GM23338 (cell line): ENCODE measurements at regions not wholly inside any gene's neighbourhood (a gene's known extent, or its start where the extent isn't known, plus 50 kb on each side); places are given as distances from the start of the nearest gene placed in this dataset.
"Not testable (repeated sequence)": the region's sequence is repeated elsewhere in the genome, so short reads cannot be mapped to it uniquely, and the experiment has no call there.

Source experiments
- ATAC-seq: fragments of 200-7000 bp; cut with Tn5 transposase; 3 replicates; pipeline ENCODE4 v1.9.1; 2020
- DNase-seq: peaks from one replicate; pipeline ENCODE4 v3.0.0-alpha.2; 2015; ENCODE audit warnings: low spot score
- H2AFZ ChIP-seq: fragments of 200-600 bp; sonication (generic); 2 replicates; pipeline ENCODE4 v1.8.0; 2016; ENCODE audit warnings: antibody characterized with exemption, mild to moderate bottlenecking, moderate library complexity
- H3F3A ChIP-seq: fragments of 200-600 bp; sonication (generic); replicated peaks from 2 replicates; pipeline ENCODE4 v1.8.0; 2017; ENCODE audit warnings: antibody characterized with exemption, mixed run types, low read depth
- H3K27ac ChIP-seq: fragments of 200-600 bp; sonication (generic); 2 replicates; pipeline ENCODE4 v1.6.1; 2016; ENCODE audit warnings: low read depth
- H3K27me3 ChIP-seq: fragments of 200-600 bp; sonication (generic); 2 replicates; pipeline ENCODE4 v1.8.0; 2016; ENCODE audit warnings: mild to moderate bottlenecking, mixed run types, moderate library complexity; ENCODE audit not compliant: insufficient read depth
- H3K36me3 ChIP-seq: fragments of 200-600 bp; sonication (generic); 2 replicates; pipeline ENCODE4 v1.8.0; 2016; ENCODE audit warnings: mild to moderate bottlenecking; ENCODE audit not compliant: insufficient read depth
- H3K4me1 ChIP-seq: fragments of 200-600 bp; sonication (generic); 2 replicates; pipeline ENCODE4 v1.8.0; 2016; ENCODE audit warnings: mild to moderate bottlenecking, moderate library complexity; ENCODE audit not compliant: insufficient read depth
- H3K4me2 ChIP-seq: fragments of 200-600 bp; sonication (generic); 2 replicates; pipeline ENCODE4 v1.7.1; 2017; ENCODE audit warnings: mixed run types
- H3K4me3 ChIP-seq: fragments of 200-600 bp; sonication (generic); 2 replicates; pipeline ENCODE4 v1.6.1; 2016; ENCODE audit warnings: mixed run types
- H3K79me2 ChIP-seq: fragments of 200-600 bp; sonication (generic); replicated peaks from 2 replicates; pipeline ENCODE4 v1.8.0; 2017; ENCODE audit warnings: mild to moderate bottlenecking; ENCODE audit not compliant: insufficient read depth
- H3K9me2 ChIP-seq: fragments of 200-600 bp; sonication (generic); 2 replicates; pipeline ENCODE4 v1.8.0; 2017; ENCODE audit not compliant: insufficient read depth
- H4K20me1 ChIP-seq: fragments of 200-600 bp; sonication (generic); replicated peaks from 2 replicates; pipeline ENCODE4 v1.8.0; 2017; ENCODE audit warnings: mild to moderate bottlenecking; ENCODE audit not compliant: insufficient read depth
- H3K27ac Mint-ChIP-seq: 2 replicates; pipeline ENCODE4 v1.8.0; 2020; ENCODE audit warnings: inconsistent platforms, mild to moderate bottlenecking, moderate library complexity, mixed read lengths
- H3K27me3 Mint-ChIP-seq: 3 replicates; pipeline ENCODE4 v1.8.0; 2022; ENCODE audit warnings: low read depth, mild to moderate bottlenecking, moderate library complexity, mixed read lengths, inconsistent platforms; ENCODE audit not compliant: insufficient read depth, poor library complexity
- H3K36me3 Mint-ChIP-seq: 3 replicates; pipeline ENCODE4 v1.8.0; 2021; ENCODE audit warnings: low read depth, mild to moderate bottlenecking, inconsistent platforms, moderate library complexity, mixed read lengths
- H3K4me1 Mint-ChIP-seq: 3 replicates; pipeline ENCODE4 v1.8.0; 2020; ENCODE audit warnings: mild to moderate bottlenecking, inconsistent platforms, mixed read lengths
- H3K4me3 Mint-ChIP-seq: 3 replicates; pipeline ENCODE4 v1.8.0; 2021; ENCODE audit warnings: moderate library complexity, mild to moderate bottlenecking, inconsistent platforms, mixed read lengths
- H3K9me3 Mint-ChIP-seq: 3 replicates; pipeline ENCODE4 v1.8.0; 2020; ENCODE audit warnings: moderate library complexity, mild to moderate bottlenecking, inconsistent platforms, mixed read lengths
- TF ChIP-seq, protein P1 (sequence below), 2 experiments: fragments of 200-600 bp in 1 of 2; sonication (generic) in 1 of 2; conservative IDR thresholded peaks; 2 replicates each; pipeline versions ENCODE4 v1.5.1 to v1.6.1; 2016 to 2017; ENCODE audit warnings: antibody characterized with exemption in 2 of 2, low read depth in 2 of 2, mild to moderate bottlenecking in 2 of 2, moderate library complexity in 1 of 2

DNA sequence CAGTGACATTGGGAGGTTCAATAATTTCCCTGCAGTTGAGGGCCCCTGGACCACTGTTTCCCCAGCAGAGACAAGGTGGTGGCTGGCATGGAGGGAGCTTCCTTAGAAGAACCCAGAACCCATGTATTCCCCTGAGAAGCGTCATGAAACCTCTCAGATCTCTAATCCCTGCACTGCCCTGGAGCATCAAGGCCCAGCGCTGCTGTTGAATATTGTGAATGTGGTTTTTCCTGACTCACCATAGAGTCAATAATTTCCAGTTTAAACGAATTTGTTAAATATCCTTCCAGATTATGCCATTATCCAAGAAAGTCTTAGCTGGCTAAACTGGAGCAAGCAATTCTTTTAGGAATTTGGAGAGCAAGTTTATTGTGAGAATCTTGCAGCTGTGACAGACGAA lies 333.5 kb downstream of the CACNA1B start:
- H3K79me2 ChIP-seq, DNase-seq, H3K4me3 ChIP-seq, H3K4me2 ChIP-seq, H3K36me3 ChIP-seq, H3K27me3 Mint-ChIP-seq, H3K27me3 ChIP-seq, H3K4me1 ChIP-seq, H3K4me1 Mint-ChIP-seq, H3K27ac Mint-ChIP-seq, H4K20me1 ChIP-seq, H3K9me2 ChIP-seq, H2AFZ ChIP-seq, H3K4me3 Mint-ChIP-seq, H3K9me3 Mint-ChIP-seq, H3F3A ChIP-seq, H3K36me3 Mint-ChIP-seq, ATAC-seq, H3K27ac ChIP-seq: not testable (repeated sequence)

DNA sequence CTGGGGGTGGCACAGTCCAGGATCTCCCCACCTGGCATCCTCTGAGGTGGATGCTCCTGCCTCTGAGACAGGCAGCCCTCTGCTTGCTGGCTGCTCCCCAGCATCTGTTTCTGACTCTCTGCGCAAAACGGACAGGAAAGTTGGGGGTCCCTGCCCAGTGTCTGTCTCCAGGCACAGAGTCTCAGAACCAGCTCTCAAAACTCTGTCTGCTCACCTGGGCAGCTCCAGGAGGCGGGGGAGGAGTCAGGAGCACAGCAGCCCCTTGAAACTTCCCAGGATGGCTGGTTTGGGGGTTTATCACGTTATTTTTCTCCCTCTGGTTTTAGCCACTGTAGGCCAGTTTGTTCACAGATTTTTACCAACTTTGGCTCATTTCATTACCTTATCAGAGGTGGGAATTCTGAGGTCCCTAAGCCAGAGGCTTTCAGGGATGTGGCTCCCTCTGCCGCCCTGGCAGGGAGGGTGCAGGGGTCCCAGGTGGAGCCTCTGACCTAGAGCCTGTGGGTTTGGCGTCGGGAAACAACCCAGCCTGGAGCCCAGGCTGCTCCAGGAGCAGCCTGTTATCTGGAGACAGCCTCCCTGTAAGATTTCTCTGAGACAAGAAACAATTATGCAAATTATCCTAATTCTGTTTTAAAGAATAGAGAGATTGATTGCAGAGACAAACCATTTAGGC lies 334.1 kb downstream of the CACNA1B start:
- H3K36me3 ChIP-seq, H4K20me1 ChIP-seq, H3K4me3 ChIP-seq, H3K27me3 Mint-ChIP-seq, H3K27me3 ChIP-seq, H3K4me2 ChIP-seq, H3K79me2 ChIP-seq, H3K27ac ChIP-seq, H3K4me1 Mint-ChIP-seq, H3K9me2 ChIP-seq, H3K9me3 Mint-ChIP-seq, H3K4me3 Mint-ChIP-seq, H3K27ac Mint-ChIP-seq, H2AFZ ChIP-seq, H3F3A ChIP-seq, H3K4me1 ChIP-seq, H3K36me3 Mint-ChIP-seq: not testable (repeated sequence)
- TF ChIP-seq, protein P1, sequence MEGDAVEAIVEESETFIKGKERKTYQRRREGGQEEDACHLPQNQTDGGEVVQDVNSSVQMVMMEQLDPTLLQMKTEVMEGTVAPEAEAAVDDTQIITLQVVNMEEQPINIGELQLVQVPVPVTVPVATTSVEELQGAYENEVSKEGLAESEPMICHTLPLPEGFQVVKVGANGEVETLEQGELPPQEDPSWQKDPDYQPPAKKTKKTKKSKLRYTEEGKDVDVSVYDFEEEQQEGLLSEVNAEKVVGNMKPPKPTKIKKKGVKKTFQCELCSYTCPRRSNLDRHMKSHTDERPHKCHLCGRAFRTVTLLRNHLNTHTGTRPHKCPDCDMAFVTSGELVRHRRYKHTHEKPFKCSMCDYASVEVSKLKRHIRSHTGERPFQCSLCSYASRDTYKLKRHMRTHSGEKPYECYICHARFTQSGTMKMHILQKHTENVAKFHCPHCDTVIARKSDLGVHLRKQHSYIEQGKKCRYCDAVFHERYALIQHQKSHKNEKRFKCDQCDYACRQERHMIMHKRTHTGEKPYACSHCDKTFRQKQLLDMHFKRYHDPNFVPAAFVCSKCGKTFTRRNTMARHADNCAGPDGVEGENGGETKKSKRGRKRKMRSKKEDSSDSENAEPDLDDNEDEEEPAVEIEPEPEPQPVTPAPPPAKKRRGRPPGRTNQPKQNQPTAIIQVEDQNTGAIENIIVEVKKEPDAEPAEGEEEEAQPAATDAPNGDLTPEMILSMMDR (conservative IDR thresholded peaks at IDR 0.05; ENCODE audit: low read depth in 2 of 2): peak; percentile 64 to 77
- DNase-seq: peak; percentile 59
- peak; percentile 99 for ATAC-seq

DNA sequence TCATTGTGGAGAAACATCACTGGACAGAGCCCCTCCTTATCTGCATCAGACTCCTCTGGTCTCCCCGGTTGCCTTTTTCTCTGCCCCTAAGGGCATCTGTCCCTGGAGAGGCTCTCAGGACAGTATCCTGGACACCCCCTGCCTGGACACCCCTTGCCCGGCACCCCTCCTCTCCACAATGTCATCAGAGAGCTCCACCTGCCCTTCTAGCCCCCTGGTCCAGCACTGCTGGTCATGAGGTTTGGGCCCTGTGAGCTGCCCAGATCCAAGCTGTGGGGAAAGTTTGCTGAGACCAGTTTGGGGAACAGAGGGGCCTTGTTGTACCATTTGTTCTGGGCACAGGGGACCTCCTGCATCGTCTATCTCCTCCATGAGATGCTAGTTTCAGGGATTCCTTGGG lies 335.2 kb downstream of the CACNA1B start:
- H3K27ac Mint-ChIP-seq, H3K27me3 ChIP-seq, H3F3A ChIP-seq, H3K79me2 ChIP-seq, H4K20me1 ChIP-seq, H3K4me3 Mint-ChIP-seq, H3K9me2 ChIP-seq, ATAC-seq, H3K4me1 ChIP-seq, H3K36me3 ChIP-seq, H3K27me3 Mint-ChIP-seq, H3K4me3 ChIP-seq, H2AFZ ChIP-seq, H3K36me3 Mint-ChIP-seq, H3K4me2 ChIP-seq, H3K9me3 Mint-ChIP-seq, H3K27ac ChIP-seq, DNase-seq, H3K4me1 Mint-ChIP-seq: not testable (repeated sequence)

DNA sequence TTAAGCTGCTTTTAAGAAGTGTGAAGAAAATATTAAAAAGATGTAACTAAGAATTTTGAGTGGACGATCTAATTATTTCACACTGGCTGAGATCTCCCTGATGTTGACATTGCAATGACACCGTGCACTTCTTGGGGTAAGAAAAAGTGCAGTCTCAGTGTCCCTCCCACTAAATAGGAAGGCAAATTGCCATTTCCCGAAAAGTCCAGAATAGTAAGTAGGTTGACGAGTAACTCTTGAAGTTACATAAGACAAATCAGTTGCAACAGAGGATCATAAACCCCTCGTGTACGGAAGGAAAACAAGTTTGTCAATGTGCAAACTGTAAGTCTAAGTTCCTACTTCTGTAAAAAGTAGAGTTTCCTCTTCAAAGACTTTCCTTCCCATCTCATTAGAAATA lies 336.2 kb downstream of the CACNA1B start:
- not testable (repeated sequence) for H3K36me3 ChIP-seq, H3K79me2 ChIP-seq, H3K9me2 ChIP-seq, H4K20me1 ChIP-seq, H3K4me1 Mint-ChIP-seq, DNase-seq, H3K4me2 ChIP-seq, H3K4me1 ChIP-seq, H3K9me3 Mint-ChIP-seq, H3K4me3 Mint-ChIP-seq, H2AFZ ChIP-seq, ATAC-seq, H3K27me3 Mint-ChIP-seq, H3K27ac Mint-ChIP-seq, H3K4me3 ChIP-seq, H3F3A ChIP-seq, H3K27me3 ChIP-seq, H3K36me3 Mint-ChIP-seq, H3K27ac ChIP-seq

DNA sequence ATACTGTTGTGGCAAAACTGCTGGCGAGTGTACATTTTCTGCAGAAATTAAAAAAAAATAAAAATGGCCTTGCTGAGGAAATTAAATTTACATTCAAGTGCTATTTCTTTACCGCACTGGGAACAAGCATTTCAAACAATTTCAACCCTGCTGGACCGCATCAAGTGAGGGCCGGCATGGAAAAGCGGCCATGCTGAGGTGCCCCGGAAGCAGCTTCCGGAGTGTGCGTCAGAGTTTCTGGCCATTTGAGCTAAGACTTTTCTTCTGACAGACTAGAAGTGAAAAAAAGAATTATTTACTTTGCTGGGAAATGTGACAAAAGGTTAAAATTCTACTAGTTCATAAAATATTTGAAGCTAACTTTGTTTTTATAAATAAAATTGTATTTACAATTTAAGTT lies 337.0 kb downstream of the CACNA1B start:
- H3K4me3 ChIP-seq, H3K36me3 Mint-ChIP-seq, H3K36me3 ChIP-seq, H3K27ac Mint-ChIP-seq, H2AFZ ChIP-seq, H3K4me2 ChIP-seq, H3K9me3 Mint-ChIP-seq, H3K4me3 Mint-ChIP-seq, H4K20me1 ChIP-seq, H3K4me1 ChIP-seq, H3K79me2 ChIP-seq, H3F3A ChIP-seq, H3K27me3 ChIP-seq, ATAC-seq, H3K9me2 ChIP-seq, H3K27me3 Mint-ChIP-seq, H3K27ac ChIP-seq, H3K4me1 Mint-ChIP-seq, DNase-seq: not testable (repeated sequence)

DNA sequence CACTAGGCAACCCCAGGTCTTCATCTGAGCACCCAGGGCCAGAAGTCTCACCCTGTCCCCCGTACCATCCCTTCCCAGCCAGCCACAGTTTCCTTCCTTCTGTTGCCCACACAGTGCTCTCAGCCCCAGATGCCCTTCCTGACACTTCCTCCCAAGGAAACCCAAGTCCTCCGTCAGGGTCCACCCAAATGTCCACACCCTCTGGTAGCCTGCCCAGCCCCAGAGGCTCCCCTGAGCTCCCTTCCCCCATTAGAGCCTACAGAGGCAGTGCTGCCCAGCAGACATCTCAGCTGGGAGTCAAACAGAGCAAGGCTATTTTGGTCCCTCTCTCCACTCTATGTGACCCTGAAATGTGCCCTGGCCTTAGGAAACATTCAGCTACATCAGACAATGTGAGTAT lies 338.0 kb downstream of the CACNA1B start:
- H3K4me1 ChIP-seq, H3K36me3 ChIP-seq, H3K27me3 Mint-ChIP-seq, H3K27ac Mint-ChIP-seq, H3F3A ChIP-seq, H3K79me2 ChIP-seq, H3K4me2 ChIP-seq, H3K9me3 Mint-ChIP-seq, H2AFZ ChIP-seq, ATAC-seq, H3K36me3 Mint-ChIP-seq, H3K9me2 ChIP-seq, H3K4me1 Mint-ChIP-seq, H4K20me1 ChIP-seq, DNase-seq, H3K4me3 Mint-ChIP-seq, H3K4me3 ChIP-seq, H3K27ac ChIP-seq, H3K27me3 ChIP-seq: not testable (repeated sequence)
